Lower leg skin (tissue), 3 donors: ENCODE measurements at regions not wholly inside any gene's neighbourhood (a gene's known extent, or its start where the extent isn't known, plus 50 kb on each side); places are given as distances from the start of the nearest gene placed in this dataset.

Source experiments
- CTCF ChIP-seq, 3 donors: fragments of 450-650 bp; IDR thresholded peaks; one replicate each; pipeline ENCODE4 v1.5.1; 2016; ENCODE audit warnings: antibody characterized with exemption in 3 of 3, mild to moderate bottlenecking in 3 of 3, moderate library complexity in 2 of 3
- POLR2A ChIP-seq, 2 donors: fragments of 450-650 bp; IDR thresholded peaks; one replicate each; pipeline ENCODE4 v1.6.1; 2016 to 2017; ENCODE audit warnings: antibody characterized with exemption in 2 of 2, mild to moderate bottlenecking in 1 of 2, moderate library complexity in 1 of 2

- TF ChIP-seq CTCF (IDR thresholded peaks at IDR 0.05): no peak
- no peak for TF ChIP-seq POLR2A (IDR thresholded peaks at IDR 0.05)
These were observed 93.6 kb downstream of the RPLP1 start for GRCh38 chr15:69546182-69546581.
